Limb (tissue), 2 donors: ENCODE measurements at regions not wholly inside any gene's neighbourhood (a gene's known extent, or its start where the extent isn't known, plus 50 kb on each side); places are given as distances from the start of the nearest gene placed in this dataset.
A peak's percentile ranks its signal among the peaks of the same experiment; 100 is the strongest.
"Not testable (repeated sequence)": the region's sequence is repeated elsewhere in the genome, so short reads cannot be mapped to it uniquely, and the experiment has no call there.

Experiments
- DNase-seq, 2 donors: peaks; one replicate each; pipeline ENCODE4 v3.0.0-alpha.2; 2016; ENCODE audit errors: extremely low spot score in 2 of 2

DNA sequence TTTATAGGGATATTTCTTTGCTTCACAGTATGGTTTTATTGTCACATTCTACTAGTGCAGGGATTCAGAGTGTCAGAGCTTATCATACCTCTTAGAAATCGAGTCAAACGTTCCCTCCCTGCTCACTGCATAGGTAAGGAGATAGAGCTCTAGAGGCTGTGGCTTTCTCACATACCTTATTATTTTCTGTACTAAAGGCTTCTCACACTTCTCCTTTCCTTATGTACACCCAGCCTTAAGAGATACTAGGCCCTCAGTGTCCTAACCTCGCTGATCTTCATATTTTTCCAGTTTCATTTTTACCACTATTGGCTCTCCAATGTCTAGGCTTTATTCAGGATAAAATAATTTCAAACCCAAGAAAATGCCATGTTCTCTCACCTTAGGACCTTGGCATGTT is 297.3 kb upstream of the RIOK2 start:
- DNase-seq = no peak

DNA sequence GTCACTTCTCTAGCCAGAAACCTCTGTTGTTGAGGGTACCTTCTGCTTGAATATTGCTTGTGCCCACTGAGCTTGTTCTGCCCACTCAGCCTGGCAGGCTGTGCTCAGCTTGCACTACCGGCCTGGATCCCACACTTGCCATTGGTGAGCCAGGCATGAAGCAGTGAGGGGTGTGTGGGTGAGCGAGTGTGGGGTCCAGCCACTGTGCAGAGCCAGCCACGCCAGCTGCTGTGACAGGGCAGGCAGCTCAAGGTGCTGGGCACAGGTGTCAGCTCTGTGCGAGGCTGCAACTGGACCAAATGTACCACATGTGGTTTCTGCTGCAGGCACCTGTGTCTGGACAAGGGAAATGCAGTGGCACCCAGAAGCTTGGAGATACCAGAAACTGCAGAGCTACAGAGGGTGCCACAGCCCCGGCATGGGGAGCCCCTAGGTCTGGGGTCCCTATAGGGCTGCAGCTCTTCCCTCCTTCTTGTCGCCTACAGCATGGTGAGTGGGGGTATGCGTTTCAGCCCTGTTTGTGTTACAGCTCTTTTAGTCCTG is 305.1 kb upstream of the RIOK2 start:
- no peak for DNase-seq

- no peak for DNase-seq
Measured at GRCh38 chr5:97489010-97489840, 306.2 kb upstream of the RIOK2 start.

GRCh38 chr5:97494465-97494864 is 311.4 kb upstream of the RIOK2 start:
- DNase-seq = no peak

DNA sequence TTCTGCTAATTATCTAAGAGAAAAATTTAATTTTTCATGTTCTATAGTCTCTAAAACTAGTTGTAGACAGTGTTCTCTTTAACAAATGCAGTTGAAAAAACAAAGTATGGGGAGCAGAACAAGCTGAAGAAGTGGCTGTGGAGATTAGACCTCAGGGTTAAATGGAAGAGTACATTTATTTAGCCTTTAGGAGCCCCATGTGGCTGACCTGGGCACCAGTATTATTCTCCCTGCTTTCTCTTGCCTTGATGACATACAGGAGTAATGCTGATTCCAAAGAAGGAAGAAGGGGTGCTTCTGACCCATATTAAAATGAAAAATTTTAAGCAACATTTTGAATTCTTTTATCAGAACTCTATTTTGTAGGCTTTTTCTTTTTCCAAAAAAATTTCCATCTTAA is 312.3 kb upstream of the RIOK2 start:
- DNase-seq = no peak

- DNase-seq = no peak
Measured at GRCh38 chr5:97496037-97496436, 313.0 kb upstream of the RIOK2 start.

DNA sequence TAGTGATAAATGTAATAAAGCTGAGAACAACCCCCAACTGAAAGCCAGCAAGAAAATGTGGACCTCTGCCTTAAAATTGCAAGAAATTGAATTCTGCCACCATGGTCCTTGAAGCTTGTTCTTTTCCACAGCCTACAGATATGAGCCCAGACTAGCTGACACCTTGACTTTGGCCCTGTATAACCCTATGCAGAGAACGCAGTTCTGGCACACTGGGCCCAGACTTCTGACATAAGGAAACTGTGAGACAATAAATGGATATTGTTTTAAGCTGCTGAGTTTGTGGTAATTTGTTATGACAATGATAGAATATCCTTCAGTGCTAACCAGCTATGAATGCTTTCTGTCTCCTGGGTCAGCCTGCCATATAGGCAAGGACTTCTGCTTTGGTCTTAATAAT is 315.6 kb upstream of the RIOK2 start:
- no peak for DNase-seq

GRCh38 chr5:97499605-97500004 is 316.6 kb upstream of the RIOK2 start:
- no peak for DNase-seq

DNA sequence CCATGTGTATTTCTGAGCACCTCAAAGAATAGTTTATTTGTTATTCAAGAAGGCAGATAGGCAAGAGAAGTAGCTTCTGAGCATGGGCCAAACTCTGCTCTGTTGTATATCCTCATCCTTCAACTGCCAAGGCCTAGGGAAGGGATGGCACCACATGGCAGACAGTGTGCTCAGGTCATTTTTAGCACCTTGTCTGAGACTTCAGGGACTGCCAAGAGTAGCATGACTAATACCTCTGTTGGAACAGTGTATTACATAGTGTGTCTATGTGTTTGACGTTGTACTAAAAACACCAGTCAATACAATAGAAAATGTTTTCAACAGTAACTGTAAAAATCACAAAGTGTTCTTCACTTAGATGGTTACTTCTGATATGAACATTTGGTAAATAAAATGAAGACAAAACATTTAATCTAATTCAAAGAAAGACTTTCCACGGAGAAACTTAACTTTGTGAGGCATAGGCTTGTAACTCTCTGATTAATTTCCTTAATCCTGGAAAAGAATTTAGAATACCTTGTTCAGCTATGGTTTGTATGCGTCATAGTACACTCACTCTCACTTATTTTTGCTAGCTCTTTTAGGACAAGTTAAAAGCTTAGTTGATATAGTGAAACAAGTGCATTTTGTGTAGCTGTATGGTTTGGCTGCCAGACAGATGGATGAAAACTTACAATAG is 318.4 kb upstream of the RIOK2 start:
- DNase-seq = no peak

DNA sequence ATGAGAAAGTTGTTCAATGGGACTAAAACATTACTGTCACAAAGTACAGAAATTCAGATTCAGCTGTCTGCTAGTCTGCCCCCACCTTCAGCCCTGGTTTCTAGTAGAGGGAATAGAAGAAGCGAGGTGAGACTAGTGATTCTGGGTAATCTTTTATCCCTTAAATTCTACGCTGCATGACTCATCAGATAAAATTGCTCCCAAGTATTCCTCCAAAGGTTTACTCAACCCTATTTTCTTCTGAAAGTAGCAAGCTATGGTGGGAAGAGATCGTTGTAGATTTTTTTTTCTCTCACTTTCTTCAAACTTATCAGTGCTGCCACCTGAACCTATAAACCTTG is 318.9 kb upstream of the RIOK2 start:
- DNase-seq = no peak

DNA sequence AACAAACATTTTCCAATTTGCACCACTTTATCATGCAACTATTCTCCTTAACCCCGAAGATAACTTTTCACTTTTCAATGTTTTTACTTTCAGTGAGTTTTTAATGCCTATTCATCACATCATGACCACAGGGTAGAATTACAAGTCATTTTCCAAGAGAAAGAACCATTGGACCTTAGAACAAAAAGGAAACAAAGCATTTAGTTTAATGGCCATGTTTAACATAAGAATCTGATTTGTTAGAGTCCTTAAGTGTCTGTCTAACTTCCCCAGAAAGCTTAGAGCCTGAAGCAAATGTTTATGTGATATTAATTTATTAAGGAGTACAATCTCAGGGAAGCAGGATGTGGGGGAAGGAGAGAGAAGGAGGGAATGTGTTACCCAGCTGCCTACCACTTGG is 325.8 kb upstream of the RIOK2 start:
- no peak for DNase-seq

DNA sequence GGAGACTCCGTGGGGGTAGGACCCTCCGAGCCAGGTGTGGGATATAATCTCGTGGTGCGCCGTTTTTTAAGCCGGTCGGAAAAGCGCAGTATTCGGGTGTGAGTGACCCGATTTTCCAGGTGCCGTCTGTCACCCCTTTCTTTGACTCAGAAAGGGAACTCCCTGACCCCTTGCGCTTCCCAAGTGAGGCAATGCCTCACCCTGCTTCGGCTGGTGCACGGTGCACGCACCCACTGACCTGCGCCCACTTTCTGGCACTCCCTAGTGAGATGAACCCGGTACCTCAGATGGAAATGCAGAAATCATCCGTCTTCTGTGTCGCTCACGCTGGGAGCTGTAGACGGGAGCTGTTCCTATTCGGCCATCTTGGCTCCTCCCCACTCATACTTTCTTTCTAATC is 336.5 kb upstream of the RIOK2 start:
- not testable (repeated sequence) for DNase-seq

DNA sequence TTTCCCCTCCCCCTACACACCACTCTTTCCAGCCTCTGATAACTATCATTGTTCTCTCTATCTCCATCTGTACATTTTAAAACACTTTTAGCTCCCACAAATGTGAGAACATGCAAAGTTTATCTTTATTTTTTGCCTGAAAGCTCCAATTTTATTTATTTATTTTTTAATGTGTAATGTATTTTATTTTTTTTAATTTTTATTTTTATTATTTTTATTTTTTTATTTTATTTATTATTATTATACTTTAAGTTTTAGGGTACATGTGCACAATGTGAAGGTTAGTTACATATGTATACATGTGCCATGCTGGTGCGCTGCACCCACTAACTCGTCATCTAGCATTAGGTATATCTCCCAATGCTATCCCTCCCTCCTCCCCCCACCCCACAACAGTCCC is 340.3 kb upstream of the RIOK2 start:
- DNase-seq = not testable (repeated sequence)

- no peak for DNase-seq
Measured at GRCh38 chr5:97525780-97526179, 342.7 kb upstream of the RIOK2 start.

DNA sequence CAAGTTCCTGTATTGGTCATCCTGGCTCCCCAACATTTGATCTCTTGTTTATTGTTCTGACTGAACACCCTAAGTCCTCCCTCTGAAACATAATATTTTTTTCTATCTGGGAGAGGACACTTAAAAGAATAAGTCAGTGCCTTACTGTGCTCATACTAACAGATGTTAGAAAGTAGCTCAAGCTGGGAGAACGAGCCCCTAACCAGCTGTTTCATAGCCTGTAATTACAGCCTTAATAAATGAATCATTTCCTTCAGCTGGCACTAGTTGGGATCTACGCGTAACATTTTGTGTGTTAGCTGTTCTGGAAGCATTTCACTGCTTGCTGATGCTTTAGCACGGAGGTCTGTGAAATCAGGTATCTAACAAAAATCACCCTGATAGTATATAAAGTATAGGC is 345.9 kb upstream of the RIOK2 start:
- peak in 1 of 2 donors; percentile 58 for DNase-seq

DNA sequence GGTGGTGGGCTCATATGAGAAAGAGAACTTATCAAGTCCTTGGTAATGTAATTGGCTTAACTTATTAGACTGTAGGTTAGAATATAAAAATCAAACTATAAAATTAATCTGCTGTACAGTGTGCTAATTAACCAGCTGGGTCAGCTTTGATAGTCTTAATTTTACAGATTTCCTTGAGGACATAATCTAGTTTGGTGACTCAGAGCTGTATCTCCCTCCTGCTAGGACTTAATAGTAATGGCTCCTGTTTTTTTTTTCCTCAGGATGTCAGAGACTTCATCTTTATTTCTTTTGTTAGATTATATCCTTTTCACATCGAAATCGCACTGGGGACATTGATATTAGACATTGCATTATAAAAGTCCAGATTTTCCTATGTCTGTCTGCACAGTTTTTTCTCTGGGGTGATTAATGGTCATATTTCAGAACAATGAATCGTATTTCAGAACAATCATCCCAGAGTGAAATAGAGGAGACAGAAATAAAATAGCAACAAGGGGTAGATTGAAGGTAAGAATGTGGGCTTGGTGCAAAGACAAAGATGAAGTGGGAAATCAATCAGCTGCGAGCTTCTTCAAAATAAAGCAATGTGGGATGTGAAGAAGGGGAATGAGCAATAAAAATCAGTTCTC is 346.4 kb upstream of the RIOK2 start:
- DNase-seq = no peak

DNA sequence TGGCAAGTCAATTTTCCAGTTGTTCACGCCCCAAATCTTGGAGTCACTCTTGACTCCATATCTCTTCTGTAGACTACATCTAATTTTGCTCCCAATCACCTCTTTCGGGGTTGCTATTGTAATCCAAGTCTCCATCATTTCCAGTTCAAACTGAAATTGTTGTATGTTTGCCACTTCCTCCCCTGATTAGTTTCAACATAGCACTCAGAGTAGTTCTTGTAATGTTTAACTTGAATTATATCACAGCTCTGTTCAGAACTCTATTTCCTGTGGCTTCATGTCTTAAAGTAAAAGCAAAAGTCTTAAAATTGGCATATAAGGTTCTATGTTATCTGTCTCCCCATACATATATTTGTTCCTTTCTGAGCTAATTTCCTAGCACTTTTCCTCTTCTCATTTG is 348.5 kb upstream of the RIOK2 start:
- DNase-seq = no peak

DNA sequence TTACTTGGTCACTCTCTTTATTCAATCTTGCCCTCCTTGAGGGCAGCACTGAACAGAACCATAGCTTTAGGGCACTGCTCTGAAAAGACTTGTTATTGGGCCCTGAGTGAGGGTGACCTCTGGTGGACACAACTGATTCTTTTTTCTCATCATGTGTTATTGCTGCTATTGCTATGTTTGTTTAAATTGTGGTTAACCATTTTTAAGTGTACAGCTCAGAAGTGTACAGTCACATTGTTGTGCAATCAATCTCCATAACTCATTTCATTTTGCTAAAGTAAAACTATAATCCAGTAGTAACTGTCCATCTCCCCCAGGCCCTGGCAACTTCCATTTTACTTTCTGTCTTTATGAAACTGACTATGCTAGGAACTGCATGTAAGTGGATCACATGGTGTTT is 351.1 kb upstream of the RIOK2 start:
- peak in 1 of 2 donors; percentile 23 for DNase-seq

DNA sequence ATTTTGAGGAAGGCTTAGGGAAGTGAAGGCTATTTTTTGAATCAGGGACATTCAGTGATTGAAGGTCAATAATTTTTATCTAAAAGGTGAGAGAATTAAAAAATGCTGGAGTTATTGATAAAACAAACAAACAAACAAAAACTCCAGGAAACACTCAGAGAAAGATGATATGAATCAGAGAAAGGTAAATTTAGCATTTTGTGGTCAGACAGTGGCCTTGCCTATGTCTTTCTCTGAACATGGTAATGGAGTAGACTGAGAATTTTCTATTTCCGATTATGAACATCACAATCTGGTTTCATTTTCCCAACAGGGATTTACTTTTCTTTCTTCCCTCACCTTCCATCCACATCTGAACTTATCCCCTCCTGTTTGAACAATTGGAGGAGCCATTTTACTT is 353.6 kb upstream of the RIOK2 start:
- no peak for DNase-seq

- no peak for DNase-seq
Measured at GRCh38 chr5:97538912-97539311, 355.9 kb upstream of the RIOK2 start.

GRCh38 chr5:97541864-97542263 is 358.8 kb upstream of the RIOK2 start:
- no peak for DNase-seq

DNA sequence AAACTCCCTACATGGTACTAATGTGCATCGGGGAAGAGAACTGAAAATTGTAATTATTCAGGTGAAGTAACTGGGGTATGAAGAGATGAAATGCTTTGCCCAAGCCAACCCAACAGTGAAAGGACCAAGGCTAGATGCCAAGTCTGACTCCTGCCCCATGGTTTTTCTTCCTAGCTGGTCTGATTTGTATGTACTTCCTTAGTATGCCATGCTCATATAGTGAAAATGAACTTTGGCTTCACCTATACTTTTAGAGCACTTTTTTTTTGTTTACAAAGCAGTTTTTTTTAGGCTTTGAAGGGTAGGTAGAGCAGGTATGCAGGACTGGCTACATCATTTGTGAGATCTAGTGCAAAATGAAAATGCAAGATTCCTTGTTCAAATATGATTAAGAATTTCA is 359.4 kb upstream of the RIOK2 start:
- no peak for DNase-seq
